ENCODE measurements at regions not wholly inside any gene's neighbourhood (a gene's known extent, or its start where the extent isn't known, plus 50 kb on each side); places are given as distances from the start of the nearest gene placed in this dataset.

DNA sequence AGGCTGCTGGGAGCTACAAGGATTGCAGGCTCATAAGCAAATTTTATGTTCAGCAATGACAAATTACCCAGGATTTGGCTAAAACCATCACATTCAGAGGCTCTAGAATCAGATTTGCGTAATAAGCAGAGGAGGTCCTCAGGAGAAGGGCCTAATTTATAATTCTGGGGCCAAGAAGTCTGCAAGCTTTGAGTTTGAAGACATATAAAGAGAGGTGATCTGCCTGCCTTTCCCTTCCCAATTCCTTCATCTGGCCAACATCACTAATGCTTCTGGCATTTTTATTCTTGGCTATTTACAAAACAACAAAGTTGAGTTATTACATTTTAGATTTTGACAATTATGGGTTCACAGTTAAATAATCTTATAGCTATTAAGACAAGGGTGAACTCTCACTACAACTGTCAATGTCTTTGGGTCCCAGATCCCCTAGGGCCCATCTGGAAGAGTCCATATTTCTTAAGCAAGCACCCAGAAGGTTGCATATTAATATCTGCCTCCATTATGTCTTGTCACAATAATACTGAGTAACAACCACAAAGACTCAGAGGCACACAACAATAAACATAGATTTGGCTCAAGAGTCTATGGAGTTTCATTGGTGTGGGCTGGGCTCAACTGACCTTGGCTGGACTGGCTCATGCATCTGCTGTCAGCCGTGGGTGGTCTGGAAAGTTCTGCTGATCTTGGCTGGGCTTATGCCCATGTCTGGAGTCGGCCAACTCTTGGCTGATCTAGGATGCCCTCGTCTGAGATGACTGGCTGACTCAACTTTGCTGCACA is 67.2 kb upstream of the CD82 start:
- DNase-seq = peak; percentile 81

DNA sequence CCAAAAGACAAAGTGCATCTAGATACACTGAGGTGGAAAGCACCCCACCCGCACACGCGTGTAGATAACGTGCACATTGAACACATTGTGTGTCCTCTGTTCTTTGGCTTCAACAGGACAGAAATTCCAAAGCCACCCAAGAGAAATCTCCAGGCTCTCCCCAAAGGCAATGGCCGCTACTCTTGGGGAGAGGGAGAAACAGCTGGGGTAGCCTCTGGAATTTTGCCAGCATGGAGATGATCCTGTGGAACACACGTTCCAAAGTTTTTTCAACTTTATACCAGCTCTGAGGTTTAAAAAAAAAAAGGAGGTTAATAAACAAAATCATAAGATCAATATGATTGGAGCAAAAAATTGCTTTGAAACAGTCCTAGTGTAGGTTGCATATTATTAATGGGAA is 63.0 kb upstream of the CD82 start:
- DNase-seq = no peak

DNA sequence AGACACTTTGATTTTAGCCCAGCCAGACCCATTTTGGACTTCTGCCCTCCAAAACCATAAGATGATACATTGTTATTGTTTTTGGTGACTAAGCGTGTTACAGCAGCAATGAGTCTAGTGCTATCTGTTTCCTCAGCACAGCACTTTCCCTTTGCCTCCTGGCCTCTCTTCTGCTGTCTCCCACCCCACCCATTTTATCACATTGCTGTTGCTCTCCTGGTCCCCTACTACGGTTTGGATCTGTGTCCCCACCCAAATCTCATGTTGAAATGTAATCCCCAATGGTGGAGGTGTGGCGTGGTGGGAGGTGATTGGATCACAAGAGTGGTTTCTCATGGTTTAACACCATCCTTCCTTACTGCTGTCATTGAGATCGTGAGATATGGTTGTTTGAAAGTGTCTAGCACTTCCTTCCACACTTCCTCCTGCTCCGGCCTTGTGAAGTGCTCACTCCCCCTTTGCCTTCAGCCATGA is 59.8 kb upstream of the CD82 start:
- DNase-seq = no peak

- no peak for DNase-seq
Measured at GRCh38 chr11:44506375-44507016, 59.0 kb upstream of the CD82 start.

- no peak for DNase-seq
Measured at GRCh38 chr11:44507491-44507890, 58.0 kb upstream of the CD82 start.

- DNase-seq = peak; percentile 90
Measured at GRCh38 chr11:44507896-44508445, 57.5 kb upstream of the CD82 start.

DNA sequence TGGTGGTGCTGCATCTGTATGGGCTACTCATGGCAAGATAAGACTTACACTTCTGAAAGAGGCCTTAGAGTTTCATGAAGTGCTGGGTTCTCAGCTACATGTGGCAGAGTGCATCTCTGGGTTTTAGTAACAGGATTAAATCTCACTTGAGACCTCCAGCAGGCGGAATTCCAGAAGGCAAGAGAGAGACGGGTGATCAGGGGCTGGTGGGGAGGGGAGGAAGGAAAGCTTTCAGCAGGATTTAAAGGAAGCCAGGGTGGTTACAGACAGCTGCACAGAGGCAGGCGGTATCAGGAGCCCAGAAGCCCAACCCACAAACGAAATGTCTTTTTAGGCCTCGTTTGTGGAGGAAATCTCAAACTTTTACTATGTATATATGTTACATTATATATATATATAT is 56.2 kb upstream of the CD82 start:
- no peak for DNase-seq

GRCh38 chr11:44510372-44510771 is 55.1 kb upstream of the CD82 start:
- DNase-seq = no peak

- DNase-seq = no peak
Measured at GRCh38 chr11:44512818-44513217, 52.6 kb upstream of the CD82 start.

DNA sequence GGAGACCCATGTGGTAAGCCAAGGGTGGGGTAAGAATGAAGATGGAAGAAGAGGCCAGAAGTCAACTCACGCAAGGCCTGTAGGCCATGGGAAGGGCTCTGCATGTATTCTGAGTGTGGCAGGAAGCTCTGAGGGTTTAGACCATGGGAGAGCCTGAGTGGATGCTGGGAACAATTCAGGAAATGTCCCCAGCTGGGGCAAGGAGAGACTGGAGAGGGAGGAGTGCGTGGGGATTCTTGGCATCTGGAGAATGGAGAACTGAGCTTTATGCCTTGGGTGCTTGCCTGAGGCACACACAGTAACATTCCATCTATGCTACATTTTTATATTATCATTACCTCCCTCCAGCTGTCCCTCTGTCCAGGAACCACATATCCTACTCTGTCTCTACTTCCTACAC is 50.4 kb upstream of the CD82 start:
- DNase-seq = no peak

All from NCI-H446 treated with DMSO at 0.1 percent for 48 hours (cell line).